Gastrocnemius medialis (tissue), 4 donors: ENCODE measurements at regions not wholly inside any gene's neighbourhood (a gene's known extent, or its start where the extent isn't known, plus 50 kb on each side); places are given as distances from the start of the nearest gene placed in this dataset.

ENCODE experiments used
- ATAC-seq, 2 donors: fragments of 150-250 bp; one replicate each; pipeline ENCODE4 v1.9.1; 2016
- DNase-seq, 2 donors: peaks; one replicate each; pipeline ENCODE4 v3.0.0-alpha.2; 2019
- H3K27ac ChIP-seq, 4 donors: fragments of 200-600 bp; sonication (generic); 1 replicate in 1 of 4; 2 replicates in 3 of 4; pipeline ENCODE4 v1.5.1; 2016 to 2018; ENCODE audit warnings: mild to moderate bottlenecking in 2 of 4, moderate library complexity in 1 of 4
- H3K27me3 ChIP-seq, 3 donors: fragments of 200-600 bp; sonication (generic) in 2 of 3; 1 replicate in 1 of 3; 2 replicates in 2 of 3; pipeline versions ENCODE4 v1.5.1 to v1.6.0; 2016 to 2019; ENCODE audit warnings: mild to moderate bottlenecking in 1 of 3, moderate library complexity in 1 of 3
- H3K36me3 ChIP-seq, 2 donors: fragments of 200-600 bp; sonication (generic) in 1 of 2; one replicate each; pipeline ENCODE4 v1.5.1; 2017 to 2018
- H3K4me1 ChIP-seq, 2 donors: fragments of 200-600 bp; sonication (generic) in 1 of 2; one replicate each; pipeline ENCODE4 v1.5.1; 2016 to 2017; ENCODE audit warnings: mild to moderate bottlenecking in 2 of 2
- H3K4me3 ChIP-seq, 4 donors: fragments of 200-600 bp; sonication (generic) in 3 of 4; 1 replicate in 1 of 4; 2 replicates in 3 of 4; pipeline ENCODE4 v1.5.1; 2016 to 2019; ENCODE audit warnings: mild to moderate bottlenecking in 2 of 4
- H3K9me3 ChIP-seq, 3 donors: fragments of 200-600 bp; sonication (generic) in 2 of 3; 1 replicate in 1 of 3; 2 replicates in 2 of 3; pipeline ENCODE4 v1.5.1; 2016 to 2019
- CTCF ChIP-seq, 5 experiments: fragments of 450-650 bp in 3 of 5; fragments of 200-600 bp in 2 of 5; sonication (generic) in 2 of 5; IDR thresholded peaks in 4 of 5; conservative IDR thresholded peaks in 1 of 5; 1 replicate in 4 of 5; 2 replicates in 1 of 5; pipeline ENCODE4 v1.5.1; 2016 to 2019; ENCODE audit warnings: antibody characterized with exemption in 5 of 5, mild to moderate bottlenecking in 3 of 5, moderate library complexity in 3 of 5
- POLR2A ChIP-seq, 2 donors: fragments of 450-650 bp; IDR thresholded peaks; one replicate each; pipeline ENCODE4 v1.6.1; 2017; ENCODE audit warnings: antibody characterized with exemption in 2 of 2, mild to moderate bottlenecking in 2 of 2, moderate library complexity in 2 of 2
- in situ Hi-C, 4 donors: fragments of 200-750 bp; cut with MboI; loops; one replicate each; pipeline versions ENCODE4 v1.15.0 to v1.8.0; 2017; ENCODE audit warnings: low sequenced_read_pairs in 4 of 4
- intact Hi-C: fragments of 100-400 bp; cut with DNase I; formaldehyde crosslinking; loops from one replicate; pipeline ENCODE4 v1.15.1; 2023; ENCODE audit warnings: low total_unique reads

- ATAC-seq (no peak), DNase-seq (no peak)
- H3K4me3 ChIP-seq = no peak overlapping the region
- TF ChIP-seq POLR2A (IDR thresholded peaks at IDR 0.05) (no peak), CTCF (IDR thresholded peaks at IDR 0.05 in 4 of 5, conservative IDR thresholded peaks at IDR 0.05 in 1 of 5) (no peak)
- in situ Hi-C loops (no loop called here), intact Hi-C loops (no loop called here)
- H3K9me3 ChIP-seq = no peaks in the 10 kb centered on the region
- no peaks in the 10 kb centered on the region for H3K4me1 ChIP-seq
- peaks cover 12 to 20% (median 19%) of the 10 kb centered on the region in 3 donors for H3K27me3 ChIP-seq
- no peaks in the 10 kb centered on the region for H3K36me3 ChIP-seq
- H3K27ac ChIP-seq = no peak overlapping the region
Measured at GRCh38 chr16:86051368-86052114, 152.6 kb downstream of the IRF8 start.

- Histone ChIP-seq H3K4me3 (no peak overlapping the region), H3K4me1 (no peaks in the 10 kb centered on the region), H3K27me3 (peaks cover 12 to 20% (median 19%) of the 10 kb centered on the region in 3 donors), H3K9me3 (no peaks in the 10 kb centered on the region), H3K27ac (no peak overlapping the region), H3K36me3 (no peaks in the 10 kb centered on the region)
- ATAC-seq (no peak), DNase-seq (no peak)
- no peak for TF ChIP-seq POLR2A (IDR thresholded peaks at IDR 0.05)
- TF ChIP-seq CTCF (IDR thresholded peaks at IDR 0.05 in 4 of 5, conservative IDR thresholded peaks at IDR 0.05 in 1 of 5) = no peak
- in situ Hi-C loops = no loop called here
- intact Hi-C loops = no loop called here
Measured at GRCh38 chr16:86052115-86052670, 153.2 kb downstream of the IRF8 start.

GRCh38 chr16:86052926-86053325 is 154.0 kb downstream of the IRF8 start:
- no peak overlapping the region for H3K27ac ChIP-seq
- no peak for ATAC-seq
- no peaks in the 10 kb centered on the region for H3K9me3 ChIP-seq
- intact Hi-C loops = no loop called here
- DNase-seq = no peak
- in situ Hi-C loops = no loop called here
- no peaks in the 10 kb centered on the region for H3K36me3 ChIP-seq
- no peaks in the 10 kb centered on the region for H3K4me1 ChIP-seq
- peaks cover 12 to 20% (median 19%) of the 10 kb centered on the region in 3 donors for H3K27me3 ChIP-seq
- no peak for TF ChIP-seq CTCF (IDR thresholded peaks at IDR 0.05 in 4 of 5, conservative IDR thresholded peaks at IDR 0.05 in 1 of 5)
- no peak for TF ChIP-seq POLR2A (IDR thresholded peaks at IDR 0.05)
- H3K4me3 ChIP-seq = no peak overlapping the region

DNA sequence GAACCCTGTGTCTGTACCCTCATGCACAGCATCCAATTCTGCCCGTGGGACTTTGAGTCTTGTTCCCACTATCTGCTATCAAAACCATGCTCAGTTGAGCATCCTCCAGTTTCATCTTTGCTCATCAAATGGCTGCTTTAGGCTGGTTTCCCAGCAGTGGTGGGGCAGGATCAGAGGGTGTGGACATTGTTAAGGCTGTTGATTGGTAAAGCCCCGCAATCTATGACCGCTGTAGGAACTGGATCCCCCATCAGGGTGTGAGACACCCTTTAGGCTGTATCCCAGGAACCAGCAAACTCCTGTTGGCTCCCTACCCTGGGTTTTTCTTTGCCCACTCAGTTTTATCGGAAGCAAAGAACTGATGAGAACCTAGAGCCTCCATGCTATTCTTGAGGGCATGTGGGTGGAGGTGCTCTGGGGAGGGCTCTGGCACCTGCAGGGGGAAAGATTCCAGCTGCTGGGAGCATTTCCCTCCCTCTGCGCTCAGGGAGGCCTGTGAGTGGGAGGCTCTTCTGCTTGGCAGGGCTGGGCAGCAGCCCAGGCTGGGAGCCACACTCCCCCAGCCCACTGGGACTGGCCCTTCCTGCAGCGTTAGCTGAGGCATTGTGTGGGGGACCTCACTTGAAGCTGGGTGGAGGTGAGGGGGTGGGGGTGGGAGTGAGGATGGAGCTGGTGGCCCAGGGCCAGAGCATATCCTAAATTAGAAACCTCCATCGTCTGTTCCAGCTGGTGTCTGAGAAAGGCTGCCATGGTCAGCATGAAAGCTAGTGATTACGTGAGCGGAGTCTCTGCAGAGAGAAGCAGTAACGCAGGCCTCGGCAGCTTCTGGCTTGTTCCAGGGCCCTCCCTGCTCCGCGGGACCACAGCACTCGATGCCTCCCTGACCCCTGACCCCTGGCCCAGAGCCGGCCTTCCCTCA is 160.6 kb downstream of the IRF8 start:
- H3K36me3 ChIP-seq = no peaks in the 10 kb centered on the region
- in situ Hi-C loops (no loop called here), intact Hi-C loops (no loop called here)
- ATAC-seq = peak; percentile 45 to 53
- TF ChIP-seq POLR2A (IDR thresholded peaks at IDR 0.05) = no peak
- no peak for TF ChIP-seq CTCF (IDR thresholded peaks at IDR 0.05 in 4 of 5, conservative IDR thresholded peaks at IDR 0.05 in 1 of 5)
- H3K4me3 ChIP-seq = no peak overlapping the region
- peak; percentile 16 to 17 for DNase-seq
- H3K9me3 ChIP-seq = no peaks in the 10 kb centered on the region
- peaks cover 0 to 4% (median 0%) of the 10 kb centered on the region in 3 donors for H3K27me3 ChIP-seq
- H3K4me1 ChIP-seq = no peaks in the 10 kb centered on the region
- peak overlapping the region in 1 of 4 donors; percentile 31 for H3K27ac ChIP-seq
